Small intestine (tissue), 7 donors: ENCODE measurements at regions not wholly inside any gene's neighbourhood (a gene's known extent, or its start where the extent isn't known, plus 50 kb on each side); places are given as distances from the start of the nearest gene placed in this dataset.
"Not testable (repeated sequence)": the region's sequence is repeated elsewhere in the genome, so short reads cannot be mapped to it uniquely, and the experiment has no call there.

Experiments used
- DNase-seq, 2 donors: peaks; one replicate each; pipeline versions ENCODE4 v3.0.0 to v3.0.0-alpha.2; 2013
- FAIRE-seq: peaks from 2 replicates; lab custom pipeline; 2012; peaks lifted over from hg19 to GRCh38; lab: Jason Lieb, UNC
- H3K27ac ChIP-seq, 3 donors: one replicate each; pipeline ENCODE4 v1.5.1; 2013; ENCODE audit warnings: low read length in 2 of 3, mild to moderate bottlenecking in 2 of 3, control low read depth in 1 of 3, inconsistent platforms in 1 of 3, low read depth in 1 of 3, moderate library complexity in 1 of 3
- H3K27me3 ChIP-seq, 3 donors: one replicate each; pipeline ENCODE4 v1.6.1; 2013; ENCODE audit warnings: low read length in 3 of 3, inconsistent platforms in 1 of 3; ENCODE audit not compliant: control insufficient read depth in 3 of 3, insufficient read depth in 3 of 3
- H3K36me3 ChIP-seq, 3 donors: one replicate each; pipeline ENCODE4 v1.6.1; 2013; ENCODE audit warnings: low read length in 3 of 3, inconsistent platforms in 1 of 3, low read depth in 1 of 3, mild to moderate bottlenecking in 1 of 3, moderate library complexity in 1 of 3; ENCODE audit not compliant: control insufficient read depth in 3 of 3, insufficient read depth in 2 of 3
- H3K4me1 ChIP-seq, 3 donors: one replicate each; pipeline ENCODE4 v1.6.1; 2013; ENCODE audit warnings: low read length in 2 of 3, inconsistent platforms in 1 of 3, low read depth in 1 of 3, mild to moderate bottlenecking in 1 of 3, moderate library complexity in 1 of 3; ENCODE audit not compliant: control insufficient read depth in 3 of 3, insufficient read depth in 2 of 3
- H3K4me3 ChIP-seq, 3 donors: one replicate each; pipeline ENCODE4 v1.5.1; 2013; ENCODE audit warnings: low read length in 3 of 3, control low read depth in 1 of 3, inconsistent platforms in 1 of 3, low read depth in 1 of 3, mild to moderate bottlenecking in 1 of 3, moderate library complexity in 1 of 3
- H3K9me3 ChIP-seq, 2 donors: one replicate each; pipeline ENCODE4 v1.6.1; 2013; ENCODE audit warnings: low read depth in 1 of 2, low read length in 1 of 2; ENCODE audit not compliant: control insufficient read depth in 2 of 2, insufficient read depth in 1 of 2
- WGBS, 3 donors: extraction: QIAGEN DNeasy Blood & Tissue Kit; methylation state at CpG; one replicate each; pipeline ENCODE4 v1.1.7; 2013; 5-methylcytosine and 5-hydroxymethylcytosine counted together
- donor health status: healthy with polysubstance abuse.
- donor health status: control.
- donor health status: control.
- donor health status: Bipolar disorder and iron deficiency.
- donor health status: healthy.

- Histone ChIP-seq H3K27ac (no peak overlapping the region), H3K36me3 (no peaks in the 10 kb centered on the region), H3K9me3 (no peaks in the 10 kb centered on the region), H3K4me1 (no peaks in the 10 kb centered on the region), H3K27me3 (no peaks in the 10 kb centered on the region), H3K4me3 (no peak overlapping the region)
- DNase-seq = no peak
- no peak for FAIRE-seq
- WGBS, 3 donors = 65 to 77% (median 73%) methylated on average over 3 of the region's 3 CpGs
Observed at GRCh38 chr7:49707891-49708290, 65.5 kb upstream of the VWC2 start.

GRCh38 chr7:49708590-49708989 is 64.8 kb upstream of the VWC2 start:
- DNase-seq (no peak), FAIRE-seq (no peak)

GRCh38 chr7:49711072-49711723 is 62.2 kb upstream of the VWC2 start:
- H3K36me3 ChIP-seq, FAIRE-seq, DNase-seq, H3K27me3 ChIP-seq, H3K9me3 ChIP-seq, H3K4me1 ChIP-seq, H3K27ac ChIP-seq, H3K4me3 ChIP-seq: not testable (repeated sequence)
- 94 to 95% (median 94%) methylated on average over 28 of the region's 28 CpGs for WGBS, 3 donors

More at GRCh38 chr7:49708590-49708989, 64.8 kb upstream of the VWC2 start:
- Histone ChIP-seq H3K4me1 (no peaks in the 10 kb centered on the region), H3K27me3 (no peaks in the 10 kb centered on the region), H3K36me3 (no peaks in the 10 kb centered on the region), H3K4me3 (no peak overlapping the region), H3K9me3 (no peaks in the 10 kb centered on the region), H3K27ac (no peak overlapping the region)
- WGBS, 3 donors = 82 to 89% (median 85%) methylated on average over 5 of the region's 5 CpGs

- H3K27ac ChIP-seq = no peak overlapping the region
- no peaks in the 10 kb centered on the region for H3K9me3 ChIP-seq
- no peak for DNase-seq
- no peak for FAIRE-seq
- no peaks in the 10 kb centered on the region for H3K27me3 ChIP-seq
- H3K4me3 ChIP-seq = no peak overlapping the region
- no peaks in the 10 kb centered on the region for H3K36me3 ChIP-seq
- WGBS, 3 donors = 38 to 51% (median 44%) methylated on average over 2 of the region's 2 CpGs
- no peaks in the 10 kb centered on the region for H3K4me1 ChIP-seq
Observed at GRCh38 chr7:49714182-49714581, 59.3 kb upstream of the VWC2 start.

- 75 to 84% (median 76%) methylated on average over 2 of the region's 2 CpGs for WGBS, 3 donors
- DNase-seq (no peak), FAIRE-seq (no peak)
- no peaks in the 10 kb centered on the region for H3K36me3 ChIP-seq
- no peak overlapping the region for H3K27ac ChIP-seq
- H3K4me1 ChIP-seq = no peaks in the 10 kb centered on the region
- no peaks in the 10 kb centered on the region for H3K27me3 ChIP-seq
- no peaks in the 10 kb centered on the region for H3K9me3 ChIP-seq
- no peak overlapping the region for H3K4me3 ChIP-seq
Observed at GRCh38 chr7:49715486-49715885, 58.0 kb upstream of the VWC2 start.

- no peaks in the 10 kb centered on the region for H3K36me3 ChIP-seq
- H3K9me3 ChIP-seq = no peaks in the 10 kb centered on the region
- DNase-seq = peak in 1 of 2 donors; percentile 7
- WGBS, 3 donors = 74 to 77% (median 76%) methylated on average over 2 of the region's 2 CpGs
- H3K4me1 ChIP-seq = no peaks in the 10 kb centered on the region
- H3K27me3 ChIP-seq = no peaks in the 10 kb centered on the region
- H3K27ac ChIP-seq = no peak overlapping the region
- no peak for FAIRE-seq
- H3K4me3 ChIP-seq = no peak overlapping the region
Observed at GRCh38 chr7:49717547-49717946, 55.9 kb upstream of the VWC2 start.

- Histone ChIP-seq H3K4me1 (no peaks in the 10 kb centered on the region), H3K27ac (no peak overlapping the region), H3K9me3 (no peaks in the 10 kb centered on the region), H3K36me3 (no peaks in the 10 kb centered on the region), H3K4me3 (no peak overlapping the region), H3K27me3 (no peaks in the 10 kb centered on the region)
- no peak for FAIRE-seq
- 44 to 65% (median 55%) methylated on average over 4 of the region's 4 CpGs for WGBS, 3 donors
- no peak for DNase-seq
Observed at GRCh38 chr7:49718760-49719159, 54.7 kb upstream of the VWC2 start.

- WGBS, 3 donors = 49 to 73% (median 52%) methylated on average over 4 of the region's 4 CpGs
- H3K4me3 ChIP-seq = no peak overlapping the region
- H3K36me3 ChIP-seq = no peaks in the 10 kb centered on the region
- no peak overlapping the region for H3K27ac ChIP-seq
- H3K27me3 ChIP-seq = no peaks in the 10 kb centered on the region
- H3K4me1 ChIP-seq = no peaks in the 10 kb centered on the region
- H3K9me3 ChIP-seq = no peaks in the 10 kb centered on the region
- no peak for DNase-seq
- FAIRE-seq = no peak
Observed at GRCh38 chr7:49721441-49721840, 52.0 kb upstream of the VWC2 start.
